HG03469 (cell line): ENCODE measurements at regions not wholly inside any gene's neighbourhood (a gene's known extent, or its start where the extent isn't known, plus 50 kb on each side); places are given as distances from the start of the nearest gene placed in this dataset.
A peak's percentile ranks its signal among the peaks of the same experiment; 100 is the strongest.
"Not testable (repeated sequence)": the region's sequence is repeated elsewhere in the genome, so short reads cannot be mapped to it uniquely, and the experiment has no call there.

ENCODE experiments used
- ATAC-seq: cut with Tn5 transposase; IDR thresholded peaks from one replicate; pipeline ENCODE4 v1.9.1; 2021; ENCODE audit warnings: mild to moderate bottlenecking, moderate library complexity, moderate number of reproducible peaks; ENCODE audit not compliant: unreplicated experiment

- no peak for ATAC-seq
Measured at GRCh38 chr10:21293518-21294356, 231.7 kb downstream of the SKIDA1 start.

GRCh38 chr10:21292763-21293517, 232.5 kb downstream of the SKIDA1 start:
- no peak for ATAC-seq

GRCh38 chr10:21290499-21291160, 234.9 kb downstream of the SKIDA1 start:
- no peak for ATAC-seq

- no peak for ATAC-seq
Measured at GRCh38 chr10:21289961-21290360, 235.5 kb downstream of the SKIDA1 start.

GRCh38 chr10:21289271-21289670, 236.2 kb downstream of the SKIDA1 start:
- no peak for ATAC-seq

GRCh38 chr10:21285742-21286331, 239.6 kb downstream of the SKIDA1 start:
- no peak for ATAC-seq

GRCh38 chr10:21285207-21285606, 240.3 kb downstream of the SKIDA1 start:
- ATAC-seq = no peak

GRCh38 chr10:21284301-21284700, 241.2 kb downstream of the SKIDA1 start:
- ATAC-seq = no peak

GRCh38 chr10:21283053-21283452, 242.4 kb downstream of the SKIDA1 start:
- not testable (repeated sequence) for ATAC-seq

GRCh38 chr10:21281765-21282484, 243.6 kb downstream of the SKIDA1 start:
- ATAC-seq = no peak

- no peak for ATAC-seq
Measured at GRCh38 chr10:21280971-21281572, 244.4 kb downstream of the SKIDA1 start.

GRCh38 chr10:21280037-21280436, 245.4 kb downstream of the SKIDA1 start:
- ATAC-seq = no peak

GRCh38 chr10:21279217-21279575, 246.3 kb downstream of the SKIDA1 start:
- no peak for ATAC-seq

- peak; percentile 94 for ATAC-seq
Measured at GRCh38 chr10:21278491-21279216, 246.8 kb downstream of the SKIDA1 start.

- no peak for ATAC-seq
Measured at GRCh38 chr10:21273400-21273968, 252.0 kb downstream of the SKIDA1 start.

GRCh38 chr10:21272643-21273399, 252.7 kb downstream of the SKIDA1 start:
- no peak for ATAC-seq

- ATAC-seq = no peak
Measured at GRCh38 chr10:21270976-21271375, 254.5 kb downstream of the SKIDA1 start.

GRCh38 chr10:21269289-21269688, 256.2 kb downstream of the SKIDA1 start:
- ATAC-seq = no peak
